NCI-H2107 treated with DMSO at 0.1 percent for 48 hours (cell line): ENCODE measurements at regions not wholly inside any gene's neighbourhood (a gene's known extent, or its start where the extent isn't known, plus 50 kb on each side); places are given as distances from the start of the nearest gene placed in this dataset.

Source experiments
- DNase-seq: peaks from one replicate; lab custom pipeline; 2025; ENCODE audit not compliant: unreplicated experiment; lab: John Stamatoyannopoulos, UW

GRCh38 chr2:64312622-64313397 is 141.2 kb upstream of the LGALSL start:
- no peak for DNase-seq

GRCh38 chr2:64313398-64313723 is 140.6 kb upstream of the LGALSL start:
- no peak for DNase-seq

DNA sequence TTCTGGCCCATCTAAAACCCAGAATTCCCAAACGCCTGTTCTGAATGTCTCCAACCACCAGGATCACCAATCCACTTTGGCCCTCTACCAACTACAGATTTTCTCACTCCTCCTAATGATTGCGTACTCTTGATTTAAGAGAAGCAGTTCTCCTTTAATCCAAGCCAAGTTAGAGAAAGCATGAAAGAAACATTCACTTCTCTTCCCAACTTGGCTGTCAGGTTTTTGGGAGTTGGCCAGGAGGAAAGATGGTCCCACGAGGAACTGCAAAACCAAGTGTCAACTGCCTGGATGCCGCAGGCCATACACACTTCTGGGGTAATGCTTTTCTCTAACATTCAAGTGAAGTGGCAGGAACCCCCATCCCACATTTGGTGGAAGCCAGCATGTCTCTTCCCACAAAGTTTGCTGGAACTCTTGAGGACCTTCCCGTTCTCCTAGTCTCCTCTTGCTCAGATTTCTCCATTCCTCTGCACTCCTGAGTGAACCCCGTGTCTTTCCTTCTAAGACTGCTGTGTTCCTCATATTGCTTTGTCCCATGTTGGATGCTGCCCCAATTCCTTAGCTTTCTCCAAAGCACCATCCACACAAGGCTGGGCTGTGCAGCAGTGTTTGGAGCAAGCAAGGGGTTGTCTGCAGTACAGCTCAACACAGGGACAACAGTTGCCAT is 138.5 kb upstream of the LGALSL start:
- no peak for DNase-seq

DNA sequence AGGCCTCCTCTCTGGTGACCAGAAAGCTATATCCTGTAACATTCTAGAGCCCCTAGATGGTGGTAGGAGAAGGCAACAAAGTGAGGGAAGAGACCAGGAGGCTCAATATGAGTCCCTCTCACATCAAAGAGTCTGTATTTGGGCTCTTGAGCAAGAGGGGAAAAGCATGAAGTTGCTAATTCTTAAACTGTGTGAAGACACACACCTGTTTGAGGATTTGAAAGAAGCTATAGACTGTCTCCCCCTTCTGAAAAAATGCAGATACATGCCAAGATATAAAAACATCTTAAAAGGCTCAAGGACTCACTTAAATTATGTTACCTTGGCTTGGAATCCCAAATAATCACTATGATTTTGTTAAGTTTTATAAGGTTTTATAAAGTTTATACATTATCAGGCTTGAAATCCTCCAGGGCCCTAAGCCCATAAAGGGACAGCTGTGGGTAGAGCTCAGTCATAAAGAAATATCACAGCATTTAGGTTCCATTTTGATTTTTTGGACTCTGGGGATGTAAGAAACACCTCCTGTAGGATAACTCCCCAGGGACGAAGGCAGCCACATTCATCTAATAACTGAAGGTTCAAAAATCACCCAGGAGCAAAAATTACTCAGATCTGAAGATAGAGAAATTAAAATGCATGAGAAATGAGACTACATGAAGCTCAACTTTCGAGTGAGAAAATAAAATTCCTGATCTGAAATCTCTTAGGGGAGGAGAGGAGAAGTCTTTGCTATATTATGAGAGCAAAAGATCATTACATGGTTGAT is 136.1 kb upstream of the LGALSL start:
- no peak for DNase-seq

GRCh38 chr2:64318476-64318748 is 135.6 kb upstream of the LGALSL start:
- DNase-seq = no peak

DNA sequence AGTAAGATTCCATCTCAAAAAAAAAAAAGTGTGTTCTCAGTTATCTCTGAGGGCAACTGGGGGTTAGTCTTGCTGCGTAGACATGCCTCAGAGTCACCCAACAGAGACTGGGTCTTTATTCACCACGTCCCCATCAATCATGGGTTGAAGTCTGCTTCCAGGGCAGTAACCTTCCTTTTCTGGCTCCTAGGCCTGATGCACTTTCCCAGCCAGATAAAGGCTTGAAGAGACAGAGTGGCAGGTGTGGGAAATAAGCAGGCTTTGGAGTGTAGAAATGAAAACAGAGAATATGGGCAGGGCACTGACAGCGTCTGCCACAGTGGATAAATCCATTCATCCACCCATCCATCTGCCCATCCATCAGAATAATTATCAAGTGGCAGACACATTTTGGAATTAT is 134.1 kb upstream of the LGALSL start:
- no peak for DNase-seq

DNA sequence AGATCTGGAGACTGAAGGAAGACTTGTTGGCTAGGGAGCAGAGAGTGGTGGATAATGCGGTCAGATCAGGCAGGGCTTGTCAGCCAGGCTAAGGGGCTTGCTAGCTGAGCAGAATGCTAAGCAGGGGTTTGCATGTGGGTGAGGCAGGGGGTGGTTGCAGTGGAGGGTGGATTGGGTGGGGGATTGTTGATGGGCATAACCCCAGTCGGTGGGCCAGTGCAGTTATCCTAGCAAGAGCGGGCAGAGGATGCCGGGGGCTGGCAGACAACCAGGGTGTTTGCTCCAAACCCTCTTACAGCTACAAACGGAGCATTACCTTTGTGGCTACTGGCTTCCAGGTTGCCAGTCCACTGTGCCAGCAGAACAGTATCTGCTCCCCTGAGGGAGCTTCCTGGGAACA is 131.5 kb upstream of the LGALSL start:
- no peak for DNase-seq

GRCh38 chr2:64323197-64323596 is 130.8 kb upstream of the LGALSL start:
- no peak for DNase-seq

DNA sequence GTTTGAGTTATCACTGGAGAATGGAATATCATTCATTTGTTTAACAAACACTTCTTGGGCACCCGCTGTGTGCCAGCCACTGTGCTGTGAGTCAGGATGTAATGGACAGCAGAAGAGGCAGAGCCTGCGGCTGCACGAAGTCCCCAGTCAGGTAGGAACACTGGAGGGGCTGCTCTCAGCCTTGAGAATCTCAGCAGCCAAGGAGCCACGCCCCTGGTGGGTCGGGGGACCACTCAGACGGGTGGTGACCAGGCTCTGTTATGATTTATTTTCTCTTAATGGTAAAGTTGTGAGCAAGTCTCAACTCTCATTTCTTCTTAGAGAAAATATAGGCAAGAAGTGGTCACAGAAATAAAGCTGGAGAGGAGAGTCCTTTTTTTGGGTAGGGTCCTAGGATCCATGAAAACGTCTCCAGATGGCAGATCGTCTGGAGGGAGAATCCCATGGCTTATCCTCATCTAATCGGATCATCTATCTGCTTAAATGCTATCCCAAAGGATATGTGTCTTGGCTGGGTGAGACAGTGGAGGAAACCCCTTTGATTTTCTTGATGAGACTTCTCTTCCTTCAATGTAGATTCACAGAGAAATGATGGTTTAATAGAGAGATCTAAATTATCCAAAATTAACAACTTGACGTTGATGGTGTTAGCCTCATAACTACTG is 129.1 kb upstream of the LGALSL start:
- DNase-seq = no peak

GRCh38 chr2:64325477-64325851 is 128.5 kb upstream of the LGALSL start:
- no peak for DNase-seq

DNA sequence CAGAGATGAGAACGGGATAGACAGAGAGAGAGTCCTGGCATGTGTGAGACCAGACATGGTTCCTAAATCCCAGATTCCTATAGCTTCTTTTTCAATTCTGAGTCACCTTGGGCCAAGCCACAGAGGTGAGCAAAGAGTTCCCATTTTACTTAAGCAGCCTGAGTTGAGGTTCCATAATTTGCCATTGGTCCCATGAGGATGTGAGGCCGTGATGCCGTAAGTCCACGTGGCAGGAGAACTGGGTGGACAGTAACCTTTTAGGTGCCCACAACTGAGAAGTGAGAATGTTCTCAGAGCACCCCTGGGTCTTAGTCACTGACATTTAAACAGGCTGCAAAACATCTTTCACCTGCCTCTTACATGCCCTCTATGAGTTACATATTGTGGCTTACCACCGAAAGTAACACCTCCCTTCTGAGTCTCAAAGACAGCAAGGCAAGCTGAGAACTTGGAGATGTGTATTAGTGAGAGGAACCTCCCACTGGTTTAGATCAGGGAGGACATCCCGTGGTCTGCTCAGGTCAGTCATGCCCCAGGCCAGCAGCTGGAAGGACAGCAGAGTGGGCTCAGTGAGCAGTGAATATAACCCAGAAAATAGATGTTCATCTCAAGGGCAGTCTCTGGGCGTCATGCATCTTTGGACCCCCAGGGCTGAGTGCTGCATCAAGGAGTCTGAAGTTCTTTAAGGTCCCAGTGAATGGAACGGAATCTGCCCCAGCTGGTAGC is 127.9 kb upstream of the LGALSL start:
- DNase-seq = no peak

DNA sequence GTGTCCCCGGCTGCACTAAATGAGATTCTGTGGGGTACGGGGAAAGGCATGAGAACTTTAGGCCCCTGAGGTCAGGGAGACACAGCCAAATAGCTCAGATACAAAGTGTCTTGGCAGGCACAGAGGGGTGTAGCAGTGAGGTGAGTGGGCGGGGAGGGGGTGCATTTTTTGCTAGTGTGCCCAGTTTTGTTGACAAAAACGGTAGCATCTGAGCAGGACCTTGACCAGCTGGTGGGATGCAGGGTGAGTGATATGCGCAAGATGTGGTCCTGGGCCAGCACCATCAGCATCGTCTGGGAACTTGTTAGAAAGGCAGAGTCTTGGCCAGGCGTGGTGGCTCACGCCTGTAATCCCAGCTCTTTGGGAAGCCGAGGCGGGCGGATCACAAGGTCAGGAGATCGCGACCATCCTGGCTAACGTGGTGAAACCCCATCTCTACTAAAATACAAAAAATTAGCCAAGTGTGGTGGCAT is 127.3 kb upstream of the LGALSL start:
- no peak for DNase-seq

DNA sequence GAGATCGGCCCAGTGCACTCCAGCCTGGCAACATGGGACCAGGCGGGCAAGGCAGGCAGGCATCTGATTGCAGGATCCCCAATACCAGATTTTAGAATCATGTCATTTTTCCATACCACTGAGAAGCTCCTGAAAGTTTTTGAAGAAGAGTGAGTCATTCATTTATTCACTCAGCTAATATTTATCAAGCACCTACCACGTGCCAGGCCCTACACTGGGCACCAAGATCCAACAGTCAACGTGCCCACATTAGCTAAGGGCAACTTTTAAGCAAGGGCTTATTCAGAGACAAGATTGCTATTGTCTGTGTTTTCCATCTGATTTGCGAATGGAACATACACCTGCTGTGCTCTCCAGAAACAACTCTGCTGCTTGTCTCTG is 126.8 kb upstream of the LGALSL start:
- no peak for DNase-seq

- peak; percentile 45 for DNase-seq
These were observed 126.2 kb upstream of the LGALSL start for GRCh38 chr2:64327510-64328414.

DNA sequence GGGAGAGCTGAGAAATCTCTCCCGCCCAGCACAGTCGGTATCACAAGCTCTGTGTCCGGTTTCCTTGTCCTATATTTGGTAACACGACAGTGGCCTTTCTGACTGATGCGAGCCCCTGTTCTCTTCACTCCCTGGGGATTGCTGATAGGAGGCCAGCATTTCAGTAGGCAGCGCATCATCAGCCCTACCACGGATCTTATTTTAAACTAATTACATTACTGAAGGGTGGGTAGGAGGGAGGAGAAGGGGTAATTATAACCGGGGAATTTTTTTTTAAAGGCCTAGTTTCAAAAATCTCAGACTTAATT is 125.6 kb upstream of the LGALSL start:
- no peak for DNase-seq

GRCh38 chr2:64328756-64329155 is 125.2 kb upstream of the LGALSL start:
- DNase-seq = no peak

- DNase-seq = no peak
These were observed 124.1 kb upstream of the LGALSL start for GRCh38 chr2:64329848-64330247.

- peak; percentile 93 for DNase-seq
These were observed 123.5 kb upstream of the LGALSL start for GRCh38 chr2:64330281-64331113.

- peak; percentile 82 for DNase-seq
These were observed 122.8 kb upstream of the LGALSL start for GRCh38 chr2:64331114-64331645.
